HTR-8/SVneo (cell line): ENCODE measurements at regions not wholly inside any gene's neighbourhood (a gene's known extent, or its start where the extent isn't known, plus 50 kb on each side); places are given as distances from the start of the nearest gene placed in this dataset.
"Not testable (repeated sequence)": the region's sequence is repeated elsewhere in the genome, so short reads cannot be mapped to it uniquely, and the experiment has no call there.

Source experiments
- DNase-seq: peaks from one replicate; pipeline ENCODE4 v3.0.0; 2011; ENCODE audit warnings: low spot score, mixed read lengths; ENCODE audit not compliant: insufficient read length
- FAIRE-seq: peaks from 2 replicates; lab custom pipeline; 2011; peaks lifted over from hg19 to GRCh38; lab: Jason Lieb, UNC

- DNase-seq, FAIRE-seq: not testable (repeated sequence)
Observed at GRCh38 chr1:214095896-214096295, 108.1 kb downstream of the PROX1 start.

GRCh38 chr1:214101246-214101645, 113.5 kb downstream of the PROX1 start:
- FAIRE-seq (no peak), DNase-seq (no peak)

- DNase-seq (no peak), FAIRE-seq (no peak)
Observed at GRCh38 chr1:214101828-214102227, 114.1 kb downstream of the PROX1 start.

GRCh38 chr1:214102907-214103306, 115.1 kb downstream of the PROX1 start:
- DNase-seq (peak; percentile 14), FAIRE-seq (no peak)

- FAIRE-seq (no peak), DNase-seq (no peak)
Observed at GRCh38 chr1:214103778-214104177, 116.0 kb downstream of the PROX1 start.

GRCh38 chr1:214106375-214106774, 118.6 kb downstream of the PROX1 start:
- FAIRE-seq, result no peak
- no peak for DNase-seq

- no peak for DNase-seq
- FAIRE-seq, result no peak
Observed at GRCh38 chr1:214107322-214108096, 119.7 kb downstream of the PROX1 start.

- DNase-seq (no peak), FAIRE-seq (no peak)
Observed at GRCh38 chr1:214108097-214108446, 120.3 kb downstream of the PROX1 start.

- FAIRE-seq (no peak), DNase-seq (no peak)
Observed at GRCh38 chr1:214111796-214112195, 124.0 kb downstream of the PROX1 start.

- no peak for DNase-seq
- FAIRE-seq, result no peak
Observed at GRCh38 chr1:214116258-214116657, 128.5 kb downstream of the PROX1 start.

GRCh38 chr1:214117780-214118179, 130.0 kb downstream of the PROX1 start:
- no peak for DNase-seq
- no peak for FAIRE-seq

- DNase-seq (no peak), FAIRE-seq (no peak)
Observed at GRCh38 chr1:214120191-214120590, 132.4 kb downstream of the PROX1 start.

- DNase-seq (no peak), FAIRE-seq (no peak)
Observed at GRCh38 chr1:214120951-214121350, 133.2 kb downstream of the PROX1 start.

- FAIRE-seq, result no peak
- no peak for DNase-seq
Observed at GRCh38 chr1:214122110-214122509, 134.3 kb downstream of the PROX1 start.

- FAIRE-seq, result no peak
- DNase-seq, result peak; percentile 59
Observed at GRCh38 chr1:214123061-214123784, 135.4 kb downstream of the PROX1 start.

GRCh38 chr1:214124281-214124805, 136.6 kb downstream of the PROX1 start:
- no peak for DNase-seq
- FAIRE-seq, result no peak

GRCh38 chr1:214124915-214125314, 137.1 kb downstream of the PROX1 start:
- FAIRE-seq, result no peak
- DNase-seq, result no peak

GRCh38 chr1:214125819-214126218, 138.0 kb downstream of the PROX1 start:
- DNase-seq (no peak), FAIRE-seq (no peak)

- DNase-seq (no peak), FAIRE-seq (no peak)
Observed at GRCh38 chr1:214126697-214127146, 138.9 kb downstream of the PROX1 start.

GRCh38 chr1:214127705-214128104, 139.9 kb downstream of the PROX1 start:
- DNase-seq (no peak), FAIRE-seq (no peak)

GRCh38 chr1:214135886-214136285, 145.1 kb upstream of the SMYD2 start:
- FAIRE-seq (no peak), DNase-seq (no peak)
